Stomach (tissue), 4 donors: ENCODE measurements at regions not wholly inside any gene's neighbourhood (a gene's known extent, or its start where the extent isn't known, plus 50 kb on each side); places are given as distances from the start of the nearest gene placed in this dataset.

Experiments
- EP300 ChIP-seq: sonication (generic); formaldehyde crosslinking; IDR thresholded peaks from one replicate; pipeline ENCODE4 v1.6.1; 2017; ENCODE audit warnings: antibody characterized with exemption
- POLR2A ChIP-seq, 4 donors: fragments of 450-650 bp; IDR thresholded peaks; one replicate each; pipeline ENCODE4 v1.6.1; 2016; ENCODE audit warnings: antibody characterized with exemption in 4 of 4, control low read depth in 2 of 4, mild to moderate bottlenecking in 1 of 4, moderate library complexity in 1 of 4
- TF ChIP-seq, protein P1 (sequence below), 7 experiments: fragments of 450-650 bp in 4 of 7; fragments of 200-600 bp in 3 of 7; sonication (generic) in 3 of 7; IDR thresholded peaks; one replicate each; pipeline ENCODE4 v1.5.1; 2016 to 2019; ENCODE audit warnings: antibody characterized with exemption in 7 of 7, control low read depth in 2 of 7, mild to moderate bottlenecking in 1 of 7

DNA sequence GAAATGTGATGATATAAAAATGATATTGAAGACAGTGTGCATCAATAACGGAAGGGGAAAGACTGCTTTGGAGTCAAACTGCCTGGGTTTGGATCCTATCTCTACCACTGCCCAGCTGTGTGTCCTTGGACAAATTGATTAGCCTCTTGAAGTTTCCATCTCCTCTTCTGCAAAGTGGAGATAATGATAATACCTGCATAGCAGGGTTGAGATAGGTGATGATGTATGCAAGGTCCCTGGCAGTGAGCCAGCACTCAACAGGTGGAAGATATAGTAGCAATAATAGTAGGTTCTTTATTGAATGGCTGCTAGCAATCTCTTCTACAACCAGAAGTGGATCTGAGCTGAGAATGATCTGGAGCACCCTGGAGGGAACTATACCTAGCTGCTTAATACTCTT, 166.7 kb downstream of the MIS18A start:
- TF ChIP-seq, protein P1, sequence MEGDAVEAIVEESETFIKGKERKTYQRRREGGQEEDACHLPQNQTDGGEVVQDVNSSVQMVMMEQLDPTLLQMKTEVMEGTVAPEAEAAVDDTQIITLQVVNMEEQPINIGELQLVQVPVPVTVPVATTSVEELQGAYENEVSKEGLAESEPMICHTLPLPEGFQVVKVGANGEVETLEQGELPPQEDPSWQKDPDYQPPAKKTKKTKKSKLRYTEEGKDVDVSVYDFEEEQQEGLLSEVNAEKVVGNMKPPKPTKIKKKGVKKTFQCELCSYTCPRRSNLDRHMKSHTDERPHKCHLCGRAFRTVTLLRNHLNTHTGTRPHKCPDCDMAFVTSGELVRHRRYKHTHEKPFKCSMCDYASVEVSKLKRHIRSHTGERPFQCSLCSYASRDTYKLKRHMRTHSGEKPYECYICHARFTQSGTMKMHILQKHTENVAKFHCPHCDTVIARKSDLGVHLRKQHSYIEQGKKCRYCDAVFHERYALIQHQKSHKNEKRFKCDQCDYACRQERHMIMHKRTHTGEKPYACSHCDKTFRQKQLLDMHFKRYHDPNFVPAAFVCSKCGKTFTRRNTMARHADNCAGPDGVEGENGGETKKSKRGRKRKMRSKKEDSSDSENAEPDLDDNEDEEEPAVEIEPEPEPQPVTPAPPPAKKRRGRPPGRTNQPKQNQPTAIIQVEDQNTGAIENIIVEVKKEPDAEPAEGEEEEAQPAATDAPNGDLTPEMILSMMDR (IDR thresholded peaks at IDR 0.05): no peak
- no peak for TF ChIP-seq POLR2A (IDR thresholded peaks at IDR 0.05)
- no peak for TF ChIP-seq EP300
